ENCODE measurements at regions not wholly inside any gene's neighbourhood (a gene's known extent, or its start where the extent isn't known, plus 50 kb on each side); places are given as distances from the start of the nearest gene placed in this dataset.

DNA sequence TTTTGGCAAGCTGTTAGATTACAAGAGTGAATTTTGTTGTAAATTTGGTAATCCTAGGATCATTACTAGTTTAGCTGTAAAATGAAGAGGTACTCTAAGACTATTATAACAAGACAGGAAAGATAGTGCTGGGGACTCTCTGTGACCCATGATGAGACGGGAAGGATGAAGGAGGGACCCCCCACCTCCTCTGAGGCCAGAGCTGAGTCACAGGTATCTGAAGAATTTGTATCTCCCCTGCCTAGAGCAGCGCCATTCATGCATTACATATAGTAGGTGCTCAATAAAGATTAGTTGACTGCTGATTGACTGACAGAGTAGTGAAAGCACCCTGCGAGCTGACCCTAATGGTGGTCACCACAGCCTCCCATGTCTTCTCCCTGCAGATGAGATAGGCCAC is 202.8 kb downstream of the SNX18 start:
- TF ChIP-seq, protein P1, sequence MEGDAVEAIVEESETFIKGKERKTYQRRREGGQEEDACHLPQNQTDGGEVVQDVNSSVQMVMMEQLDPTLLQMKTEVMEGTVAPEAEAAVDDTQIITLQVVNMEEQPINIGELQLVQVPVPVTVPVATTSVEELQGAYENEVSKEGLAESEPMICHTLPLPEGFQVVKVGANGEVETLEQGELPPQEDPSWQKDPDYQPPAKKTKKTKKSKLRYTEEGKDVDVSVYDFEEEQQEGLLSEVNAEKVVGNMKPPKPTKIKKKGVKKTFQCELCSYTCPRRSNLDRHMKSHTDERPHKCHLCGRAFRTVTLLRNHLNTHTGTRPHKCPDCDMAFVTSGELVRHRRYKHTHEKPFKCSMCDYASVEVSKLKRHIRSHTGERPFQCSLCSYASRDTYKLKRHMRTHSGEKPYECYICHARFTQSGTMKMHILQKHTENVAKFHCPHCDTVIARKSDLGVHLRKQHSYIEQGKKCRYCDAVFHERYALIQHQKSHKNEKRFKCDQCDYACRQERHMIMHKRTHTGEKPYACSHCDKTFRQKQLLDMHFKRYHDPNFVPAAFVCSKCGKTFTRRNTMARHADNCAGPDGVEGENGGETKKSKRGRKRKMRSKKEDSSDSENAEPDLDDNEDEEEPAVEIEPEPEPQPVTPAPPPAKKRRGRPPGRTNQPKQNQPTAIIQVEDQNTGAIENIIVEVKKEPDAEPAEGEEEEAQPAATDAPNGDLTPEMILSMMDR (conservative IDR thresholded peaks at IDR 0.05; ENCODE audit: low read depth, low read length) = no peak
- no peak for TF ChIP-seq EZH2 (IDR thresholded peaks at IDR 0.05; ENCODE audit: low read length, unreplicated experiment)
